Kidney tubule cell (primary cell): ENCODE measurements at regions not wholly inside any gene's neighbourhood (a gene's known extent, or its start where the extent isn't known, plus 50 kb on each side); places are given as distances from the start of the nearest gene placed in this dataset.
A peak's percentile ranks its signal among the peaks of the same experiment; 100 is the strongest.
"Not testable (repeated sequence)": the region's sequence is repeated elsewhere in the genome, so short reads cannot be mapped to it uniquely, and the experiment has no call there.

Source experiments
- DNase-seq: peaks from one replicate; pipeline ENCODE4 v3.0.0-alpha.2; 2018; ENCODE audit warnings: low spot score

DNA sequence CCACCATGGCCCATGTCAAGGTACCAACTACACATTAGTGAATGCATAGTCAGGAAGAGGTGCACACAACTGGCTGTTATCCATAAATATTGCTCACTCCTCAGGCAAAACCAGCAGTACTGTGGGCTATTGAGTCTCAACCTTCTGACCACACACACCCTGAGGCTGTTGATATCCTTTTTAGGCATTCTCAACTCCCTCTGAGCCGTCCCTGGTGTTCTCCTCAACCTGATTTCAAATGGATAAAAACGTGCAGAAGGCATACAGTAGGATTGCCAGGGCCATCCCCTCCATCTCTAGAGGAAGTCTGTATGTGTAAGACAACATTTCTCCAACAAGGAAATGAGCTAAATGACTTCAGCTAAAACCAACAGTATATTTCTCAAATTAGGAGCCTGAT, 98.7 kb upstream of the KLHL13 start:
- DNase-seq, result peak; percentile 56

GRCh38 chrX:118216087-118216486, 99.5 kb upstream of the KLHL13 start:
- peak; percentile 90 for DNase-seq

DNA sequence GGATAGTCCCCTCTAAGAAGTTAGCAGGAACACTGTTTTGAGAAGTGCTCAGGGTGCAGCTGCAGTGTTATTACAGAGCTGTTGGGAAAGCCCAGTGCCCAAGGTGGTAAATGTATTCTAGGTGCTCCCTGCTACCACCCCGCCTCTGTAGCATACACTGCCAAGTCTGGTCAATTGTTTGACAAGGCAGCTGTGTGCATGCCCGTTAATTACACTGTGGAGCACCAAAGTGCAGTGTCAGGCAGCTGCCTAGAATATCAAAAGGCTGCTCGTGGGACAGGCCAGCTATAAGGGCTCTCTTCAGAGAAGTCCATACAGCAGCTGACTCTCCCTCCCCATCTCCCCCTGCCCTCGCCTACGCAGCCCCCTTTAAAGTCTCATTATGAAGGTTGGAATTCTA, 99.9 kb upstream of the KLHL13 start:
- DNase-seq, result no peak

DNA sequence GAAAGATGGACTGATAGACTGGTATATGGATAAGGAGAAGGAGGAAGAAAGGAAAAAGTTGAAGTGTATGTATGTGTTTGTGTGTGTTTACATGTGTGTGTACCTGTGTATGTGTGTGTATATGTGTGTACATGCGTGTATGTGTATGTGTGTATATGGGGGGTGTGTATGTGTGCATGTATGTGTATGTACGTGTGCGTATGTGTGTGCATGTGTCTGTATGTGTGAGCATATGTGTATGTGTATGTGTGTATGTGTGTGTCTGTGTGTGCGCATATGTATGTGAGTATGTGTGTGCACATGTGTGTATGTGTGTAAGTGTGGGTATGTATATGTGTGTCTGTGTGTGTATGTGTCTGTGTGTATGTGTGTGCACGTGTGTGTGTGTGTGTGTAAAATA, 101.5 kb upstream of the KLHL13 start:
- no peak for DNase-seq

DNA sequence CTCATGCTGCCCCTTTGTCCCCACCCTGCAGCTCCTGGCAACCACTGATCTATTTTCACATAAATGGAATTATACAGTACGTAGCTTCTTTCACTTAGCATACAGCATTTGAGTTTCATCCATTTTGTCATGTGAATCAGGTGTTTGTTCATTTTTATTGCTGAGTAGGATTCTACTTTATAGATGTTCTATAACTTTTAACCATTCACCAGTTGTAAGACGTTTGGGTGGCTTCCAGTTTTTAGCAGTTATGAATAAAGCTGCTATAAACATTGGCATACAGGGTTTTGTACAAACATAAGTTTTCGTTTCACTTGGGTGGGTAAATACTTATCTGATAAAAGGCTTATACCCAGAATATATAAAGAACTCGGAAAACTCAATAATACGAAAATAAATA, 102.3 kb upstream of the KLHL13 start:
- DNase-seq, result no peak

DNA sequence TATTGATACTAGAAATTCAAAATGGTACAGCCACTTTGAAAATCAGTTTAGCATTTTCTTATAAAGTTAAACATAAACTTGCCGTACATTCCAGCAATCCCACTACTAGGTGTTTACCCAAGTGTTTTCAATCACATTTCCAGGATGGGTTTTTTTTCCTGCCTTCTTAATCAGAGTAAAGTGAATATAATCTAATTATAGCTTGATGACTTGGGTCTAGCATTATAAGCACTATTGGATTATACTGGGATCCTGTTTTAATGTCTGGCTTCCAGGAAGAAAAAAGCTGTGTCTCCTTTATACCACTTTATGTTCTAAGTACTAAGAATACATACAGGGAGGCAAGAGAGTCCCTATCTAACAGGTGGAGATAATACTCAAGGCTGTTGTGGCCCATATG, 103.3 kb upstream of the KLHL13 start:
- DNase-seq, result no peak

- DNase-seq, result no peak
Observed at GRCh38 chrX:118220509-118220908, 103.9 kb upstream of the KLHL13 start.

DNA sequence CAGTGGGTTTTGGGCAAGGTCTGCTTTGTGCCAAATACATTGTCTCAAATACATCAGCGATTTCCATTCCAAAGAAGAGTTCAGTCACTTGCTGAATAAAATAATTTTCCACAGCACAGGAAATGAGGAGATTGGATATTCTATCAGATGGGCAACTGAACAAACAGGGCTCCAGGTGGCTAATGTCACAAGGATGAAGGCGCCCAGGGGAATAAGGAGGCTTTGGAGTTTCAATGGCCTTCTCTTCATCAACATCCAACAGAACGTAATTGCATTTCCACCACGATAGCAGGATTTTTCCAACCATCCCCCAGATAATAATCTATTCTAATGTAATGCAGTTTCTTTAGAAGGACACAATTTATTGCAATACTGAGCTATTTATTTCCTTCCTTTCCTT, 104.7 kb upstream of the KLHL13 start:
- DNase-seq, result no peak

DNA sequence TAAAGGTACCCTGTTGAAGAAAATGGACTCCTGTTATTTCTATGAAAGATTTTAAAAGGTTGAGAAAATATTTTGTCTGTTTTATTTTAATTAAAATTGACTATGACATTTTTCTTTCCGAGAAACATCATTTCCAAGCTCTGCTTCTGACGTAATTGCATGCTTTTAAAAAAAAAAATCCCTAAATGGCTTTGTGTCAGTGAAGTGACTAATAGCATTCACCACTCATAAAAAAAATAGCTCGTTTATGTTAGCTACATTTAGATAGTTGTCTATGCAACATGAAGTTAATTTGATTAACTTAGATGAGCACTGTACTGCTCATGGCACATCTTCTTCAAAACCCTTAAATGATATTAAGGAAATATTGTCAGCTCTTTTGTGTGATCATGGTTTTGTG, 105.1 kb upstream of the KLHL13 start:
- DNase-seq, result no peak

DNA sequence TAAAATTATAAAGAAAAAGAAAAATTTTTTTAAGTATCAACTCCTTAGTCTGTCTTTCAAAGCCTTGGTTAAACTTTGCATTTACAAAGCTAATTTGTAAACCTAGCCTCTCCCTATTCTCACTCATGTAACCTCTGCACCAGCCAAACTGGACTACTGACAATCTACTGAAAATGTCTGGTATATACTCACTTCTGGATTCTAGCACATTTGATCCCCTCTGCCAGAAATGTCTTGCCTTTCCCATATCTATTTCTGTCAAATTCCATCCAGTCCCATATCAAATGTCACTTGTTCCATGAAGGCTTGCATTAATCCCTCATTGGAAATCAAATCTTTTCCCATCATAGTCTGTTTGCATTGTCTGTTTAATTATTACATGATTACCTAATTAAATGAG, 105.8 kb upstream of the KLHL13 start:
- DNase-seq, result no peak

DNA sequence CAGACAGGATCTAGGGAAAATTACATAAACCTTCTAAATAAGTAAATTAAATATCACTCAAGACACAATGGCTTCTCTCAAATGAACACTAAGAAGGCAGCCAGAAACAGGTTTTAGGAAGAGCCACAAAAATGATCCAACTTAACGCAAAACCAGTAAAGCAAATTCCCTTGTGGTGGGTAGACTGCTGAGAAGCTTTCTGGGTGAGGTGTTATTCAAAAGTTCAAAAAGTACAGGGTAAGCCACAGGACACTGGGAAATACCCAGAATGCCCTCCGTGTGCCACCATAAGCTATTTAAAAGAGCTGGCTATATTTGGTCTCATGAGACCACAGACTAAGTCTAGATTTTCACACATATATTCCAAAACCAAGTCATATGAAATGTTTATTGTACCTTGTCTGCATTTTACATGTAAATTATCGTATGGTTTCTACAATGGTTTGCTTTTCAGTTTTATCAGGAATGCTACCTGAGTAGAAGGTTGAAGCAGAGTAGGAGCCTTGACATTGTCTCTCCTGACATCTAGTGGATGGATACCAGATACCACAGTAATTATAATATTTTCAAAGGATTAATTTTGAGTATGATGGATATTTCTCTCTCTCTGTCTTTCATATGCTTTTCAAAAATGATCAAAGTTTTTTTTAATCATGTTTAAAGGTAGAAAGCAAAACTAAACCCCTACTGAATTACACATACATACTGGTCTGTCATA, 109.3 kb upstream of the KLHL13 start:
- DNase-seq, result peak; percentile 58

GRCh38 chrX:118228041-118228440, 111.4 kb upstream of the KLHL13 start:
- no peak for DNase-seq

DNA sequence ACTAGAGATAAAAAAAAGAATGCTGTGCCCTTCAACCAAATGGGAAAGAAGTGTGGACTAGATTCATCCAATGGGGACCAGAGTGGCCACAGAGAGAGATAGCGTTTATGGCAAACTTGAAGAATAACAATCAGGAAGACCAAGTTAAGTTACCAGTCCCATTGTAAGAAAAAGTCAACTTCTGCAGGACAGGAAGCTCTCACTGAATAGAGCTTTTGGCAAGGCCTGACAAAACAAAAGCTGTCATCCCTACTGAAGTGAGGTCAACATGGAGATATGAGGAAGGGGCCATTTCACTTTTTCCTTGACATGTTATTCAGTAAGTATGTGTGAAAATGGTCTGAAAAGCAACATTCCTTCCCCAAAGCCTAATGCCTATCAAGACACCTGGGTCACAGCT, 111.8 kb upstream of the KLHL13 start:
- no peak for DNase-seq

- peak; percentile 42 for DNase-seq
Observed at GRCh38 chrX:118231464-118231863, 114.4 kb upstream of the WDR44 start.

DNA sequence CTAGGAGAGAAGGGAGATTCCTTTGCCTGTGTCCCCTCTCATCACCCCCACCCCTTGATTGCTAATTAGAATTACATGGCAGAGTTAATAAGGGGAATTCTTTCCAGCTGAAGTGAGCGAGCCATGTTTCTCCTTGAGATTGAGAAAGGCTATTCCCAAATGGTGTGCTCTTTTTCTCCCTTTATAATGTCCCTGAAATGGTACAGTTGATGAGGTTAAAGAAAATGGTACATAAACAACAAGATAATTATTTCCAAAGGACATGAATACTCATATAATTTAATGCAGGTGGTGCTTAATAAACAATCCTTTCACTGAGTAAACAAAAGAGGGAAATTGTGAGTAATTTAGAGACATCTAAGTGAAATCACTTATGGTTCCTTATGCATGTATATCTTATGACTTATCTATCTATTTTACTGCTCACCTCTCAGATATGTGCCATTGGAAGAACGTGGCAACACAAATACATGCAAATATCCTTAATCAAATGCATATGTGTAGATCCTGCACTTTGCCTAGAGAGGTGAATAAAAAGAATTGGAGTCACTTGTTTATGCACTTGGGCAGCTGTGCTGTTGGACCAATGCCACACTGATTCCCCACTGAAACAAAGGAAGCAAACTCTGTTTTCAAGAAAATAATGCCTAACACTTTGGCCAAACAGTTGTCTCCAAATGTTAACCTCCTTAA, 106.6 kb upstream of the WDR44 start:
- DNase-seq, result no peak

DNA sequence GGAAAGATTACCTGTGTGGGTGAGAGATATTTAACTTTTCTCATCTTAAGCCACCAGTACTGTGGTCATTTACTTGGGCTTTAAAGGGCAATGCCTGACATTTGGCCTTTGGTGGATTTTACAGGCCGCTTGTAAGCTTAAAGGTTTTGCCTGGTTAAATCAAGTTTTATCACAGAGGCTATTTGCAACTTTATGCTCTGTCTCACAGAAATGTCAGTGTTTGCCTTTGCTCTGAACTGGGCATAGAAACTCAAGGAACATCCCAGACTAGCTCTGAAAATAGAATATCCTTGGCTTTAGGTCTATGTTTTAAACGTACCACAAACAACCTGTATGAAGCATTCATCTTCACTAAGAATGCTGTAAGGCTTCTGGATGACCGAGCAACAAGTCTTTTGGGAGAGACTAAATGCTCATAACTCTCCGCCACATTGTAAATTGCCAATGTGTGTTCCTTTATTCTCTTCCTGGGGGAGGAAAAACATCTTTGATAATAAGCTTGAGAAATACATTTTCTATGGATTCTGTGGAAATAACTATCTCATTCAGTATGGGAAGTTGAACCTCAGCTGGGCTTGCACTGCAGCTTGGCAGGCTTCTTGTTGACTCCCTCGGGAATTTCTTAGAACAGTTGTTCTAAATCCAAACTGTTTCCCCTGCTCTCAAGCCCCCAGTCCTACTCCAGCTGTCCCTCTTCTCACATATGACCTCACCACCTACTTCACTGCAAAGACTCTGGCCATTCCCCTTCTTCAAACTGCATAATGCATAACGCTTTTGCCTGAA, 105.8 kb upstream of the WDR44 start:
- no peak for DNase-seq

DNA sequence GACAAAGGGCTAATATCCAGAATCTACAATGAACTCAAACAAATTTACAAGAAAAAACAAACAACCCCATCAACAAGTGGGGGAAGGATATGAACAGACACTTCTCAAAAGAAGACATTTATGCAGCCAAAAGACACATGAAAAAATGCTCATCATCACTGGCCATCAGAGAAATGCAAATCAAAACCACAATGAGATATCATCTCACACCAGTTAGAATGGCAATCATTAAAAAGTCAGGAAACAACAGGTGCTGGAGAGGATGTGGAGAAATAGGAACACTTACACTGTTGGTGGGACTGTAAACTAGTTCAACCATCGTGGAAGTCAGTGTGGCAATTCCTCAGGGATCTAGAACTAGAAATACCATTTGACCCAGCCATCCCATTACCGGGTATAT, 98.9 kb upstream of the WDR44 start:
- DNase-seq, result not testable (repeated sequence)

DNA sequence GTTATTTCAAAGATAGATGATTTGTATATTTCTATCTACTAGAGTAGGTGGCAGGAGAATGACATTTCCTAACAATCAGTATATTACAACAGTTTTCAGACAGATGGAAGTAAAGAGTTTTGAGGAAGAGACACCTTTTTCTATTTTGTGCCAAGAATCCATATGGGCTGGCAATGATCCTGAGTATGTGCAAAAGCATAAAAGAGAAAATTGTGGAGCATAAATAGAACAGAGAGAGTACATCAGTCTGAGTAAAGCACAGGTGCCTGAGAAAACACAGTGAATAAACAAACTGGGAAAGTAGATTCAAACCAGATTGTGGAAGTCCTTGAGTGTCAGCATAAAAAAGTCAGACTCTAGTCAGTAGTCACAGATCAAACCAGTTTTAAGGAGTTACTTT, 96.8 kb upstream of the WDR44 start:
- DNase-seq, result no peak

DNA sequence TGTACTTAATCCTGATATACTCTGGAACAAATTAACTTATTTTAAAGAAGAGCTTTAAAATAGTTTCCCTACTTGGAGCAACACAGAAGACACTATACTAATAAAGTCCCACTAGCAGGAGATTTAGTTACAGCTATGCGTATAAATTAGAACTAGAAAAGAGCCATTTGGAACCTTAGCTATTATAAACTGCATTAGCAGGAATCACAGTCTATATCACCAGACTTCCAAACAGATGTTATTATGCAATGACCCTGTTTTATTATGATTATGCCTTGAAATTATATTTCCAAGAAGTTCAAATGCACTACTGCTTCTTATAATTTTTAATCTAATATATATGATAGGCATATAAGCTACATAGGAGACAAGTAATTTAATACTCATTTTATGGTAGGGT, 95.5 kb upstream of the WDR44 start:
- no peak for DNase-seq

- DNase-seq, result peak; percentile 54
Observed at GRCh38 chrX:118251271-118251670, 94.6 kb upstream of the WDR44 start.

- DNase-seq, result no peak
Observed at GRCh38 chrX:118252967-118253366, 92.9 kb upstream of the WDR44 start.

DNA sequence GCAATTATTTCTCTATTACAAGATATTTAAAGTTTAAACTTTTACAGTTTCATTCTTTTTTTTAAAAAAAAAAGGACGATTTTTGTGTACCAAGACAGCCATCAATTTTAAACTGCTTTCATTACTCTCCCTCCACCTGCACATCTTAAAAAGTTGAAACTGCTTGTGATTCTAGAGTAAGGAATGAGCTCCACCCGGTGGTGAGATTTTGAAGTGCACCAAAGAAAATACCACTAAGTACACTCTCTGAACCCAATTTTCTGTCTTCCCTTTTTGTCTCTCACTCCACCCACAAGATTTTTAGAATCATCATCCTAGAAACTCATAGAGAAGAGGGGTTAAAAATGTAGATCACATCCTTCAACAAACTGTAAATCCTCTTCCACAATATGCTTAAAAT, 91.3 kb upstream of the WDR44 start:
- peak; percentile 62 for DNase-seq

- DNase-seq, result no peak
Observed at GRCh38 chrX:118255921-118256320, 90.0 kb upstream of the WDR44 start.
